Trophoblast cell (in vitro differentiated cells and primary cell): ENCODE measurements at regions not wholly inside any gene's neighbourhood (a gene's known extent, or its start where the extent isn't known, plus 50 kb on each side); places are given as distances from the start of the nearest gene placed in this dataset.

Experiments
- DNase-seq, 2 donors: peaks; one replicate each; pipeline ENCODE4 v3.0.0-alpha.2; 2016
- H2AFZ ChIP-seq: 2 replicates; pipeline ENCODE4 v1.6.1; 2013; ENCODE audit warnings: low read length, moderate library complexity, mild to moderate bottlenecking; ENCODE audit not compliant: insufficient read depth, poor library complexity
- H2AK5ac ChIP-seq: 2 replicates; pipeline ENCODE4 v1.6.1; 2013; ENCODE audit warnings: mild to moderate bottlenecking, low read length
- H2BK120ac ChIP-seq: 2 replicates; pipeline ENCODE4 v1.6.1; 2013; ENCODE audit warnings: low read length, mild to moderate bottlenecking, moderate library complexity; ENCODE audit not compliant: insufficient read depth, poor library complexity
- H2BK12ac ChIP-seq: 2 replicates; pipeline ENCODE4 v1.6.1; 2013; ENCODE audit warnings: mild to moderate bottlenecking, low read length, moderate library complexity
- H2BK5ac ChIP-seq: 2 replicates; pipeline ENCODE4 v1.6.1; 2013; ENCODE audit warnings: low read length, low read depth, moderate library complexity, mild to moderate bottlenecking; ENCODE audit not compliant: poor library complexity
- H3K14ac ChIP-seq: 2 replicates; pipeline ENCODE4 v1.6.1; 2013; ENCODE audit warnings: mild to moderate bottlenecking, low read length
- H3K18ac ChIP-seq: 2 replicates; pipeline ENCODE4 v1.6.1; 2013; ENCODE audit warnings: mild to moderate bottlenecking, low read length
- H3K23ac ChIP-seq: 2 replicates; pipeline ENCODE4 v1.6.1; 2013; ENCODE audit warnings: low read length
- H3K27ac ChIP-seq: 2 replicates; pipeline ENCODE4 v1.5.1; 2013; ENCODE audit warnings: low read depth, mild to moderate bottlenecking, inconsistent platforms, low read length, moderate library complexity
- H3K27me3 ChIP-seq: 2 replicates; pipeline ENCODE4 v1.6.1; 2013; ENCODE audit warnings: inconsistent platforms, mild to moderate bottlenecking, low read length, moderate library complexity; ENCODE audit not compliant: insufficient read depth
- H3K36me3 ChIP-seq, 2 experiments: 1 replicate in 1 of 2; 2 replicates in 1 of 2; pipeline ENCODE4 v1.6.1; 2013; ENCODE audit warnings: low read length in 2 of 2, mild to moderate bottlenecking in 2 of 2, moderate library complexity in 1 of 2; ENCODE audit not compliant: insufficient read depth in 2 of 2, control insufficient read depth in 1 of 2
- H3K4ac ChIP-seq: 2 replicates; pipeline ENCODE4 v1.6.1; 2013; ENCODE audit warnings: low read depth, mild to moderate bottlenecking, low read length, moderate library complexity
- H3K4me1 ChIP-seq, 2 experiments: 1 replicate in 1 of 2; 2 replicates in 1 of 2; pipeline ENCODE4 v1.6.1; 2013; ENCODE audit warnings: low read length in 2 of 2, mild to moderate bottlenecking in 2 of 2, moderate library complexity in 1 of 2; ENCODE audit not compliant: insufficient read depth in 2 of 2, control insufficient read depth in 1 of 2
- H3K4me2 ChIP-seq: 2 replicates; pipeline ENCODE4 v1.6.1; 2013; ENCODE audit warnings: inconsistent platforms, mild to moderate bottlenecking, low read length, moderate library complexity
- H3K4me3 ChIP-seq: 2 replicates; pipeline ENCODE4 v1.5.1; 2013; ENCODE audit warnings: mild to moderate bottlenecking, low read depth, low read length, inconsistent platforms
- H3K79me1 ChIP-seq: one replicate; pipeline ENCODE4 v1.6.1; 2013; ENCODE audit warnings: low read length
- H3K79me2 ChIP-seq: 2 replicates; pipeline ENCODE4 v1.6.1; 2013; ENCODE audit warnings: low read length, mild to moderate bottlenecking; ENCODE audit not compliant: control insufficient read depth, insufficient read depth, poor library complexity
- H3K9ac ChIP-seq: 2 replicates; pipeline ENCODE4 v1.6.1; 2013; ENCODE audit warnings: mild to moderate bottlenecking, low read length
- H3K9me3 ChIP-seq: 2 replicates; pipeline ENCODE4 v1.6.1; 2013; ENCODE audit warnings: low read depth, mild to moderate bottlenecking, control low read depth, inconsistent platforms, low read length; ENCODE audit not compliant: insufficient read depth
- H4K12ac ChIP-seq: 2 replicates; pipeline ENCODE4 v1.6.1; 2013; ENCODE audit warnings: low read depth, mild to moderate bottlenecking, low read length, moderate library complexity
- H4K8ac ChIP-seq: 2 replicates; pipeline ENCODE4 v1.6.1; 2013; ENCODE audit warnings: low read depth, mild to moderate bottlenecking, low read length, moderate library complexity
- H4K91ac ChIP-seq: one replicate; pipeline ENCODE4 v1.6.1; 2013; ENCODE audit warnings: low read depth, mild to moderate bottlenecking, low read length, moderate library complexity
- WGBS: extraction: QIAGEN DNeasy Blood & Tissue Kit; methylation state at CpG from one replicate; pipeline ENCODE4 v1.1.7; 2013; ENCODE audit warnings: missing lambda C conversion rate; ENCODE audit not compliant: insufficient read length, insufficient coverage; ENCODE audit errors: extremely low coverage; 5-methylcytosine and 5-hydroxymethylcytosine counted together

- WGBS = no CpG with 5 or more reads among the region's 14 CpGs
Measured at GRCh38 chr1:29521811-29522580, 285.7 kb downstream of the PTPRU start.

GRCh38 chr1:29521438-29521715 lies 285.1 kb downstream of the PTPRU start:
- H3K9ac ChIP-seq = no peak overlapping the region
- no peak overlapping the region for H3K27ac ChIP-seq
- H4K8ac ChIP-seq = no peak overlapping the region
- no peak overlapping the region for H3K18ac ChIP-seq
- H3K9me3 ChIP-seq = peaks cover 2% of the 10 kb centered on the region
- H2BK12ac ChIP-seq = no peak overlapping the region
- DNase-seq = no peak
- H2BK120ac ChIP-seq = no peak overlapping the region
- H3K4me2 ChIP-seq = no peak overlapping the region
- H3K4me1 ChIP-seq = no peaks in the 10 kb centered on the region
- H3K36me3 ChIP-seq = no peaks in the 10 kb centered on the region
- H3K27me3 ChIP-seq = no peaks in the 10 kb centered on the region
- H2AFZ ChIP-seq = no peak overlapping the region
- H3K14ac ChIP-seq = no peak overlapping the region
- no peaks in the 10 kb centered on the region for H3K79me2 ChIP-seq
- H3K4ac ChIP-seq = no peak overlapping the region
- no peak overlapping the region for H2AK5ac ChIP-seq
- no peak overlapping the region for H4K12ac ChIP-seq
- H2BK5ac ChIP-seq = no peak overlapping the region
- no peak overlapping the region for H3K4me3 ChIP-seq
- H3K23ac ChIP-seq = no peak overlapping the region
- H4K91ac ChIP-seq = no peak overlapping the region
- no peaks in the 10 kb centered on the region for H3K79me1 ChIP-seq
- no CpG with 5 or more reads among the region's 4 CpGs for WGBS

More at GRCh38 chr1:29521811-29522580, 285.7 kb downstream of the PTPRU start:
- Histone ChIP-seq H2BK12ac (no peak overlapping the region), H3K36me3 (no peaks in the 10 kb centered on the region), H3K9me3 (peaks cover 2% of the 10 kb centered on the region), H4K91ac (no peak overlapping the region), H3K27me3 (no peaks in the 10 kb centered on the region), H3K4me3 (no peak overlapping the region), H2BK120ac (no peak overlapping the region), H3K14ac (no peak overlapping the region), H3K79me1 (no peaks in the 10 kb centered on the region), H3K4me1 (no peaks in the 10 kb centered on the region), H2AFZ (no peak overlapping the region), H4K12ac (no peak overlapping the region), H3K4me2 (no peak overlapping the region), H3K79me2 (no peaks in the 10 kb centered on the region), H2BK5ac (no peak overlapping the region), H3K9ac (no peak overlapping the region), H4K8ac (no peak overlapping the region), H3K4ac (no peak overlapping the region), H3K27ac (no peak overlapping the region), H3K23ac (no peak overlapping the region), H2AK5ac (no peak overlapping the region), H3K18ac (no peak overlapping the region)
- no peak for DNase-seq

GRCh38 chr1:29520571-29521437 lies 284.5 kb downstream of the PTPRU start:
- Histone ChIP-seq H3K9ac (no peak overlapping the region), H2AFZ (no peak overlapping the region), H4K8ac (no peak overlapping the region), H4K12ac (no peak overlapping the region), H3K79me2 (no peaks in the 10 kb centered on the region), H3K27me3 (no peaks in the 10 kb centered on the region), H3K9me3 (peaks cover 2% of the 10 kb centered on the region), H3K4ac (no peak overlapping the region), H2BK12ac (no peak overlapping the region), H3K36me3 (no peaks in the 10 kb centered on the region), H4K91ac (no peak overlapping the region), H2BK5ac (no peak overlapping the region), H3K4me1 (no peaks in the 10 kb centered on the region), H3K14ac (no peak overlapping the region), H3K27ac (no peak overlapping the region), H3K79me1 (no peaks in the 10 kb centered on the region), H3K23ac (no peak overlapping the region), H3K18ac (no peak overlapping the region), H2AK5ac (no peak overlapping the region), H3K4me2 (no peak overlapping the region), H3K4me3 (no peak overlapping the region), H2BK120ac (no peak overlapping the region)
- WGBS = no CpG with 5 or more reads among the region's 11 CpGs
- no peak for DNase-seq

- Histone ChIP-seq H3K23ac (no peak overlapping the region), H3K4me3 (no peak overlapping the region), H3K79me2 (no peaks in the 10 kb centered on the region), H2AFZ (no peak overlapping the region), H2BK120ac (no peak overlapping the region), H3K79me1 (no peaks in the 10 kb centered on the region), H3K18ac (no peak overlapping the region), H3K27me3 (no peaks in the 10 kb centered on the region), H3K4me1 (no peaks in the 10 kb centered on the region), H3K36me3 (no peaks in the 10 kb centered on the region), H4K91ac (no peak overlapping the region), H2AK5ac (no peak overlapping the region), H3K4ac (no peak overlapping the region), H4K12ac (no peak overlapping the region), H3K9ac (no peak overlapping the region), H2BK12ac (no peak overlapping the region), H3K9me3 (peaks cover 3% of the 10 kb centered on the region), H3K4me2 (no peak overlapping the region), H3K27ac (no peak overlapping the region), H3K14ac (no peak overlapping the region), H4K8ac (no peak overlapping the region), H2BK5ac (no peak overlapping the region)
- WGBS = no CpG with 5 or more reads among the region's 8 CpGs
- DNase-seq = no peak
Measured at GRCh38 chr1:29519788-29520110, 283.4 kb downstream of the PTPRU start.
